Neural progenitor cell (in vitro differentiated cells): ENCODE measurements at regions not wholly inside any gene's neighbourhood (a gene's known extent, or its start where the extent isn't known, plus 50 kb on each side); places are given as distances from the start of the nearest gene placed in this dataset.
A peak's percentile ranks its signal among the peaks of the same experiment; 100 is the strongest.

Source experiments
- DNase-seq: peaks from one replicate; pipeline ENCODE4 v3.0.0-alpha.2; 2016; ENCODE audit warnings: low spot score
- H2AFZ ChIP-seq: fragments of 200-600 bp; sonication (generic); replicated peaks from 2 replicates; pipeline ENCODE4 v1.6.1; 2016; ENCODE audit warnings: antibody characterized with exemption
- H3F3A ChIP-seq: fragments of 200-600 bp; sonication (generic); 2 replicates; pipeline ENCODE4 v1.6.1; 2016; ENCODE audit warnings: antibody characterized with exemption, low read depth
- H3K27ac ChIP-seq: fragments of 200-600 bp; sonication (generic); 2 replicates; pipeline ENCODE4 v1.5.1; 2016; ENCODE audit warnings: mild to moderate bottlenecking
- H3K27me3 ChIP-seq: fragments of 200-600 bp; sonication (generic); 2 replicates; pipeline ENCODE4 v1.6.1; 2016; ENCODE audit warnings: mild to moderate bottlenecking, moderate library complexity
- H3K36me3 ChIP-seq: fragments of 200-600 bp; sonication (generic); 2 replicates; pipeline ENCODE4 v1.5.1; 2016
- H3K4me1 ChIP-seq: fragments of 200-600 bp; sonication (generic); 2 replicates; pipeline ENCODE4 v1.6.1; 2016; ENCODE audit warnings: mixed run types
- H3K4me2 ChIP-seq: fragments of 200-600 bp; sonication (generic); 2 replicates; pipeline ENCODE4 v1.6.1; 2016
- H3K4me3 ChIP-seq: fragments of 200-600 bp; sonication (generic); 2 replicates; pipeline ENCODE4 v1.5.1; 2016
- H3K79me2 ChIP-seq: fragments of 200-600 bp; sonication (generic); 2 replicates; pipeline ENCODE4 v1.6.1; 2016; ENCODE audit warnings: low read depth
- H3K9ac ChIP-seq: fragments of 200-600 bp; sonication (generic); 2 replicates; pipeline ENCODE4 v1.6.1; 2016
- H3K9me3 ChIP-seq: fragments of 200-600 bp; sonication (generic); 2 replicates; pipeline ENCODE4 v1.5.1; 2016; ENCODE audit warnings: low read depth
- H4K20me1 ChIP-seq: fragments of 200-600 bp; sonication (generic); 2 replicates; pipeline ENCODE4 v1.6.1; 2016; ENCODE audit warnings: low read depth
- H3K27ac Mint-ChIP-seq: 3 replicates; pipeline ENCODE4 v1.8.0; 2021; ENCODE audit warnings: mixed read lengths
- H3K27me3 Mint-ChIP-seq: 2 replicates; pipeline ENCODE4 v1.8.0; 2022; ENCODE audit warnings: low read depth, mild to moderate bottlenecking, inconsistent platforms, moderate library complexity, mixed read lengths; ENCODE audit not compliant: insufficient read depth
- H3K36me3 Mint-ChIP-seq: 3 replicates; pipeline ENCODE4 v1.8.0; 2021; ENCODE audit warnings: mixed read lengths
- H3K4me1 Mint-ChIP-seq: 3 replicates; pipeline ENCODE4 v1.8.0; 2021; ENCODE audit warnings: mixed read lengths
- H3K4me3 Mint-ChIP-seq: 3 replicates; pipeline ENCODE4 v1.8.0; 2021; ENCODE audit warnings: mild to moderate bottlenecking, moderate library complexity, mixed read lengths
- H3K9me3 Mint-ChIP-seq: 3 replicates; pipeline ENCODE4 v1.8.0; 2020; ENCODE audit warnings: mixed read lengths
- EZH2 ChIP-seq: fragments of 200-600 bp; sonication (generic); IDR thresholded peaks from 2 replicates; pipeline ENCODE4 v1.6.1; 2017; ENCODE audit warnings: antibody characterized with exemption, mild to moderate bottlenecking, moderate library complexity
- EZH2phosphoT487 ChIP-seq: fragments of 200-600 bp; sonication (generic); IDR thresholded peaks from 2 replicates; pipeline ENCODE4 v1.6.1; 2017; ENCODE audit warnings: antibody characterized with exemption
- TF ChIP-seq, protein P1 (sequence below): fragments of 200-600 bp; sonication (generic); IDR thresholded peaks from 2 replicates; pipeline ENCODE4 v1.5.1; 2017; ENCODE audit warnings: antibody characterized with exemption, mild to moderate bottlenecking

DNA sequence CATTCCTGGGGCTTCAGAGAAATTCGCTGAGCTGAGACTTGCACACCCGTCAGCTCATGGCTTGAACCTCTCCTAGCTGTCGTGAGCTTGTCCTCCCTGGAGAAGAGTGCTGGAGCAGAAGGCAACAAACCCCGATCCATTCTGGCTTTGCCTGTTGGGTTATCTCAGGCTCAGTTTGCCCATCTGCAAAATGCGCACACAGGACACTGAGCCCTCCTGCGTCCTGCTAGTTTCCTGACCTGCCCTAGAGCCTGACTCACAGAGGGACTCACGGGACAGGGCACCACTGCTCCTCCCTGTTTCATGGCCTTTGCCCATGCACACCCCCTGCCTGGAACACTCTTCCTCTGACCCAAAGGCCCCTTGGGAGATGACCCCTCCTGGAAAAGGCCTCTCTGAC is 365.0 kb downstream of the MN1 start:
- Histone ChIP-seq H4K20me1 (peaks cover 4% of the 10 kb centered on the region), H3K4me1 (peaks cover 50% of the 10 kb centered on the region), H3K9ac (no peak overlapping the region), H2AFZ (no peak overlapping the region), H3K9me3 (no peaks in the 10 kb centered on the region), H3K4me2 (peak overlapping the region; percentile 20), H3K4me3 (no peak overlapping the region), H3F3A (peaks cover 55% of the 10 kb centered on the region), H3K27ac (peak overlapping the region; percentile 10), H3K79me2 (no peaks in the 10 kb centered on the region), H3K36me3 (no peaks in the 10 kb centered on the region), H3K27me3 (no peaks in the 10 kb centered on the region)
- H3K36me3 Mint-ChIP-seq: peaks cover 7% of the 10 kb centered on the region
- TF ChIP-seq EZH2phosphoT487 (no peak), EZH2 (no peak)
- TF ChIP-seq, protein P1, sequence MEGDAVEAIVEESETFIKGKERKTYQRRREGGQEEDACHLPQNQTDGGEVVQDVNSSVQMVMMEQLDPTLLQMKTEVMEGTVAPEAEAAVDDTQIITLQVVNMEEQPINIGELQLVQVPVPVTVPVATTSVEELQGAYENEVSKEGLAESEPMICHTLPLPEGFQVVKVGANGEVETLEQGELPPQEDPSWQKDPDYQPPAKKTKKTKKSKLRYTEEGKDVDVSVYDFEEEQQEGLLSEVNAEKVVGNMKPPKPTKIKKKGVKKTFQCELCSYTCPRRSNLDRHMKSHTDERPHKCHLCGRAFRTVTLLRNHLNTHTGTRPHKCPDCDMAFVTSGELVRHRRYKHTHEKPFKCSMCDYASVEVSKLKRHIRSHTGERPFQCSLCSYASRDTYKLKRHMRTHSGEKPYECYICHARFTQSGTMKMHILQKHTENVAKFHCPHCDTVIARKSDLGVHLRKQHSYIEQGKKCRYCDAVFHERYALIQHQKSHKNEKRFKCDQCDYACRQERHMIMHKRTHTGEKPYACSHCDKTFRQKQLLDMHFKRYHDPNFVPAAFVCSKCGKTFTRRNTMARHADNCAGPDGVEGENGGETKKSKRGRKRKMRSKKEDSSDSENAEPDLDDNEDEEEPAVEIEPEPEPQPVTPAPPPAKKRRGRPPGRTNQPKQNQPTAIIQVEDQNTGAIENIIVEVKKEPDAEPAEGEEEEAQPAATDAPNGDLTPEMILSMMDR: no peak
- peak overlapping the region; percentile 39 for H3K4me3 Mint-ChIP-seq
- peaks cover 93% of the 10 kb centered on the region for H3K4me1 Mint-ChIP-seq
- H3K27me3 Mint-ChIP-seq: peaks cover 35% of the 10 kb centered on the region
- H3K27ac Mint-ChIP-seq: peak overlapping the region; percentile 92
- peaks cover 15% of the 10 kb centered on the region for H3K9me3 Mint-ChIP-seq
- no peak for DNase-seq

DNA sequence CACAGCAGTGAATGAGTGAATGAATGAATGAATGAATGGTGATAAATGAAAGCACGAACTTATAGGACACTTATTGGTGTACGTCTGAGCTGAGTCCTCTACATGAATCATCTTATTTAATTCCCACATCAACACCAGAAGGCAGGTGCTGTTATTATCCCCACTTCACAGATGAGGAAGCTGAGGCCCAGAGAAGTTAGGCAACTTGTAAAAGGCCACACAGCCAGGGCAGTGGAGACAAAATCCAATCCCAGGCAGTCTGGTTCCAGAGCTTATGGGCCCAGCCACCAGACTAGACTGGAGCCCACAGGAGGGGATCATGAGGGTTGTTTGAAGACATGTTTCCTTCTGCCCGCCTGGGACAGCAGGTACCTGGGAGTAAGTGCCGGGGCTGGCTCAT is 364.0 kb downstream of the MN1 start:
- no peak for DNase-seq
- H3K4me3 Mint-ChIP-seq: peak overlapping the region; percentile 24
- peaks cover 60% of the 10 kb centered on the region for H3K4me1 ChIP-seq
- peak overlapping the region; percentile 82 for H3K27ac Mint-ChIP-seq
- peaks cover 59% of the 10 kb centered on the region for H3F3A ChIP-seq
- no peak for TF ChIP-seq EZH2phosphoT487
- TF ChIP-seq EZH2: no peak
- TF ChIP-seq, protein P1: no peak
- H3K36me3 ChIP-seq: no peaks in the 10 kb centered on the region
- peaks cover 3% of the 10 kb centered on the region for H3K36me3 Mint-ChIP-seq
- no peak overlapping the region for H3K9ac ChIP-seq
- no peak overlapping the region for H2AFZ ChIP-seq
- H3K9me3 ChIP-seq: no peaks in the 10 kb centered on the region
- peaks cover 34% of the 10 kb centered on the region for H3K27me3 Mint-ChIP-seq
- H3K4me2 ChIP-seq: no peak overlapping the region
- H4K20me1 ChIP-seq: peaks cover 4% of the 10 kb centered on the region
- peaks cover 8% of the 10 kb centered on the region for H3K9me3 Mint-ChIP-seq
- no peaks in the 10 kb centered on the region for H3K79me2 ChIP-seq
- no peak overlapping the region for H3K27ac ChIP-seq
- no peak overlapping the region for H3K4me3 ChIP-seq
- H3K27me3 ChIP-seq: no peaks in the 10 kb centered on the region
- peaks cover 95% of the 10 kb centered on the region for H3K4me1 Mint-ChIP-seq

DNA sequence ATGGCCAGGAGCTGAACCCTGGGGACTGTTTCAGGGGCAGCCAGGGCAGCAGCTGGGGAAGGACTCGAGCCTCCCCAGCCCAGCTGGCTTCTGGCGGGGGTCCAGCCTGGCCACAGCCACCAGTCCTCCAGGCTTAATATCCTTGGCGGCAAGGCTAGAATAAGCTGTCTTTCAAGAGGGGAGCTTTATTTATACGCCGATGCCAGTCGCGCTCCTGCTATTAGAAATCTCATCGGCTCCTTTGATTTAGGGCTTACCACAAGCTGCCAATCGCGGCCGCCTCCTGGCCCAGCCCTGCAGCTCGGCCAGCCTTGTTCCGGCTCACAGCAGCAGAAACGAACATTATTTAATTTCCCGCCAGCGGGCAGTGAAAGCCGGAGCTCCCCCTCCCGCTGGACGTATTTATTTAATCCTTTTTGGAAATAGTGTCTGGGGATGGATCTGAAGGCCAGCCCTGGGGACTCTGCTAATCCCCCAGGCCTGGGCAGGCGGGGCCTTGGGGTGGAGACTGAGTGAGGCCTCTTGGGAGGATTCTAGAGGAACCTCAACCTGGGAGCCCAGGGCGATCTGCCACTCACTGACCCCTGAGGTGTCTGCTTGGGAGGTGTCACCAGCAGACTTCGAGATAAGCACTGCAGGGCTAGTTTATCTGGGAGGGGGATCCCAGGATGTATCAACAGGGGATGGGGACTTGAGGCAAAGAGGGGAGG is 363.1 kb downstream of the MN1 start:
- no peaks in the 10 kb centered on the region for H3K27me3 ChIP-seq
- Mint-ChIP-seq H3K36me3 (no peaks in the 10 kb centered on the region), H3K4me1 (peaks cover 95% of the 10 kb centered on the region), H3K27ac (peak overlapping the region; percentile 97), H3K9me3 (peaks cover 3% of the 10 kb centered on the region), H3K4me3 (peak overlapping the region; percentile 52), H3K27me3 (peaks cover 31% of the 10 kb centered on the region)
- peaks cover 65% of the 10 kb centered on the region for H3K4me1 ChIP-seq
- H3K4me3 ChIP-seq: no peak overlapping the region
- no peak overlapping the region for H3K9ac ChIP-seq
- no peak for TF ChIP-seq EZH2phosphoT487
- no peaks in the 10 kb centered on the region for H3K79me2 ChIP-seq
- peaks cover 63% of the 10 kb centered on the region for H3F3A ChIP-seq
- peak; percentile 92 for DNase-seq
- no peaks in the 10 kb centered on the region for H3K9me3 ChIP-seq
- H3K4me2 ChIP-seq: peak overlapping the region; percentile 70
- H2AFZ ChIP-seq: no peak overlapping the region
- H3K36me3 ChIP-seq: no peaks in the 10 kb centered on the region
- peaks cover 4% of the 10 kb centered on the region for H4K20me1 ChIP-seq
- peak overlapping the region; percentile 44 for H3K27ac ChIP-seq

DNA sequence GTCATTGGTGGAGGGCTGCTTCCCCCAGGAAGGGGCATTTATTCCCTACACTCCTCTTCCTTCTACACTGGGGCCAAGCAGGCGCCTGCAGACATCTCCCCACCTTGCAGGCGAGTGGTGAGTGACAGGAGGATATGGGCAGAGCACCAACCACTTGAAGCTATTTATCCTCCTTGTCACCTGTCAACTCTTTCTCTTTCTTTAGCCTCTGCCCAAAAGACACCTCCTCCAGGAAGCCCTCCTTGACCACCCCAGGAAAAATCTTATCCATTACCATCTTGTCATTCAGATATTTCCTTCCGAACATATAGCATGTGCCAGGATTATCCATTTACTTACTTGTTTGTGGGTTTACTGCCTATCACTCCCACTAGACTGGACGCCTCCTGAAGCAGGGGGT is 362.4 kb downstream of the MN1 start:
- peaks cover 63% of the 10 kb centered on the region for H3F3A ChIP-seq
- H3K4me2 ChIP-seq: peak overlapping the region; percentile 70
- no peak overlapping the region for H3K27ac ChIP-seq
- no peaks in the 10 kb centered on the region for H3K36me3 ChIP-seq
- no peaks in the 10 kb centered on the region for H3K79me2 ChIP-seq
- Mint-ChIP-seq H3K27me3 (peaks cover 30% of the 10 kb centered on the region), H3K4me3 (peak overlapping the region; percentile 44), H3K4me1 (peaks cover 95% of the 10 kb centered on the region), H3K27ac (no peak overlapping the region), H3K36me3 (no peaks in the 10 kb centered on the region), H3K9me3 (peaks cover 3% of the 10 kb centered on the region)
- H3K4me3 ChIP-seq: no peak overlapping the region
- H2AFZ ChIP-seq: no peak overlapping the region
- H4K20me1 ChIP-seq: peaks cover 4% of the 10 kb centered on the region
- H3K9me3 ChIP-seq: no peaks in the 10 kb centered on the region
- TF ChIP-seq EZH2 (no peak), EZH2phosphoT487 (no peak)
- TF ChIP-seq, protein P1: no peak
- H3K9ac ChIP-seq: no peak overlapping the region
- H3K27me3 ChIP-seq: no peaks in the 10 kb centered on the region
- peaks cover 67% of the 10 kb centered on the region for H3K4me1 ChIP-seq
- no peak for DNase-seq
